HEK293T (cell line): ENCODE measurements at regions not wholly inside any gene's neighbourhood (a gene's known extent, or its start where the extent isn't known, plus 50 kb on each side); places are given as distances from the start of the nearest gene placed in this dataset.

Experiments
- FOXK2 ChIP-seq: fragments of 450-650 bp; IDR thresholded peaks from 2 replicates; pipeline ENCODE4 v1.6.1; 2016; ENCODE audit warnings: mild to moderate bottlenecking
- LEF1 ChIP-seq: fragments of 450-650 bp; IDR thresholded peaks from 2 replicates; pipeline ENCODE4 v1.6.1; 2017; ENCODE audit warnings: mild to moderate bottlenecking, borderline replicate concordance
- SP1 ChIP-seq: fragments of 450-650 bp; IDR thresholded peaks from 2 replicates; pipeline ENCODE4 v1.6.1; 2017
- ZNF384 ChIP-seq: fragments of 450-650 bp; IDR thresholded peaks from 2 replicates; pipeline ENCODE4 v1.6.1; 2016

- TF ChIP-seq ZNF384 (no peak), SP1 (no peak), FOXK2 (no peak), LEF1 (no peak)
These were observed 438.7 kb downstream of the BCKDHB start for GRCh38 chr6:80544976-80545722.
